ENCODE measurements at regions not wholly inside any gene's neighbourhood (a gene's known extent, or its start where the extent isn't known, plus 50 kb on each side); places are given as distances from the start of the nearest gene placed in this dataset.

GRCh38 chr10:120972259-120972658, 121.1 kb downstream of the WDR11 start:
- TF ChIP-seq CTCF (conservative IDR thresholded peaks at IDR 0.05; ENCODE audit: low read depth in 2 of 2): no peak
- no peak for TF ChIP-seq CREB1 (CRISPR knock-in tag; IDR thresholded peaks at IDR 0.05; ENCODE audit: low read depth)
- no peak for TF ChIP-seq REST (IDR thresholded peaks at IDR 0.05; ENCODE audit: unreplicated experiment)

All from GM23338 (cell line).